HL-60 (cell line): ENCODE measurements at regions not wholly inside any gene's neighbourhood (a gene's known extent, or its start where the extent isn't known, plus 50 kb on each side); places are given as distances from the start of the nearest gene placed in this dataset.
"Not testable (repeated sequence)": the region's sequence is repeated elsewhere in the genome, so short reads cannot be mapped to it uniquely, and the experiment has no call there.

ENCODE experiments used
- CTCF ChIP-seq: IDR thresholded peaks from one replicate; pipeline ENCODE4 v1.5.1; 2011; ENCODE audit warnings: low read length, control low read depth, inconsistent platforms; ENCODE audit not compliant: insufficient read depth
- GABPA ChIP-seq: IDR thresholded peaks from 2 replicates; pipeline ENCODE4 v1.6.1; 2012; ENCODE audit warnings: low read depth
- POLR2AphosphoS5 ChIP-seq: IDR thresholded peaks from 2 replicates; pipeline ENCODE4 v1.6.1; 2012; ENCODE audit warnings: low read depth

GRCh38 chr5:100359998-100360397 is 175.2 kb upstream of the FAM174A start:
- not testable (repeated sequence) for TF ChIP-seq CTCF, POLR2AphosphoS5, GABPA
